HFF-Myc (cell line): ENCODE measurements at regions not wholly inside any gene's neighbourhood (a gene's known extent, or its start where the extent isn't known, plus 50 kb on each side); places are given as distances from the start of the nearest gene placed in this dataset.

Source experiments
- DNase-seq: peaks from one replicate; pipeline ENCODE4 v3.0.0-alpha.2; 2011; ENCODE audit warnings: low read depth; ENCODE audit errors: extremely low read depth
- H3K4me3 ChIP-seq: replicated peaks from 2 replicates; pipeline ENCODE4 v1.5.1; 2011; ENCODE audit warnings: low read depth, mild to moderate bottlenecking, control low read depth, low read length
- CTCF ChIP-seq: IDR thresholded peaks from 2 replicates; pipeline ENCODE4 v1.5.1; 2012; ENCODE audit warnings: mild to moderate bottlenecking, low read depth, low read length, control low read depth; ENCODE audit errors: missing control alignments

- no peak for TF ChIP-seq CTCF
- no peak for DNase-seq
- no peak overlapping the region for H3K4me3 ChIP-seq
Measured at GRCh38 chr17:51372345-51373004, 112.1 kb downstream of the UTP18 start.

- H3K4me3 ChIP-seq: no peak overlapping the region
- no peak for DNase-seq
- no peak for TF ChIP-seq CTCF
Measured at GRCh38 chr17:51373489-51374152, 113.3 kb downstream of the UTP18 start.

GRCh38 chr17:51374209-51374608, 113.9 kb downstream of the UTP18 start:
- TF ChIP-seq CTCF: no peak
- DNase-seq: no peak

GRCh38 chr17:51375771-51376170, 115.4 kb downstream of the UTP18 start:
- no peak for TF ChIP-seq CTCF

More at GRCh38 chr17:51374209-51374608, 113.9 kb downstream of the UTP18 start:
- no peak overlapping the region for H3K4me3 ChIP-seq

GRCh38 chr17:51376739-51377138, 116.4 kb downstream of the UTP18 start:
- no peak for TF ChIP-seq CTCF
- no peak for DNase-seq
- H3K4me3 ChIP-seq: no peak overlapping the region

More at GRCh38 chr17:51375771-51376170, 115.4 kb downstream of the UTP18 start:
- DNase-seq: no peak
- H3K4me3 ChIP-seq: no peak overlapping the region

- H3K4me3 ChIP-seq: no peak overlapping the region
- DNase-seq: no peak
- TF ChIP-seq CTCF: no peak
Measured at GRCh38 chr17:51381262-51381661, 120.9 kb downstream of the UTP18 start.
